Liver (tissue), 8 donors: ENCODE measurements at regions not wholly inside any gene's neighbourhood (a gene's known extent, or its start where the extent isn't known, plus 50 kb on each side); places are given as distances from the start of the nearest gene placed in this dataset.

Experiments
- DNase-seq: peaks from one replicate; pipeline ENCODE4 v3.0.0-alpha.2; 2017; ENCODE audit warnings: low spot score
- H3K27ac ChIP-seq, 2 donors: one replicate each; pipeline ENCODE4 v1.7.0; 2013; ENCODE audit warnings: inconsistent platforms in 2 of 2, low read length in 2 of 2, control low read depth in 1 of 2, low read depth in 1 of 2, mild to moderate bottlenecking in 1 of 2
- H3K27me3 ChIP-seq, 4 donors: one replicate each; pipeline versions ENCODE4 v1.6.1 to v1.7.0; 2013; ENCODE audit warnings: low read length in 3 of 4, inconsistent platforms in 1 of 4, mild to moderate bottlenecking in 1 of 4, moderate library complexity in 1 of 4; ENCODE audit not compliant: control insufficient read depth in 4 of 4, insufficient read depth in 4 of 4
- H3K36me3 ChIP-seq, 4 donors: one replicate each; pipeline versions ENCODE4 v1.6.1 to v1.7.0; 2013; ENCODE audit warnings: low read length in 3 of 4, mild to moderate bottlenecking in 3 of 4, low read depth in 1 of 4, moderate library complexity in 1 of 4; ENCODE audit not compliant: control insufficient read depth in 4 of 4, insufficient read depth in 3 of 4
- H3K4me1 ChIP-seq, 4 donors: one replicate each; pipeline versions ENCODE4 v1.6.1 to v1.7.0; 2013; ENCODE audit warnings: low read length in 3 of 4, mild to moderate bottlenecking in 3 of 4, moderate library complexity in 1 of 4; ENCODE audit not compliant: control insufficient read depth in 4 of 4, insufficient read depth in 4 of 4
- H3K4me3 ChIP-seq, 3 donors: one replicate each; pipeline versions ENCODE4 v1.6.1 to v1.7.0; 2013; ENCODE audit warnings: low read length in 3 of 3, control low read depth in 1 of 3, low read depth in 1 of 3, mild to moderate bottlenecking in 1 of 3
- H3K9ac ChIP-seq, 2 donors: one replicate each; pipeline ENCODE4 v1.7.0; 2013; ENCODE audit warnings: low read length in 2 of 2, mild to moderate bottlenecking in 2 of 2, moderate library complexity in 2 of 2, control low read depth in 1 of 2, low read depth in 1 of 2
- H3K9me3 ChIP-seq, 4 donors: one replicate each; pipeline versions ENCODE4 v1.6.1 to v1.7.0; 2013; ENCODE audit warnings: low read length in 3 of 4; ENCODE audit not compliant: control insufficient read depth in 4 of 4
- FOXA2 ChIP-seq: IDR thresholded peaks from 2 replicates; pipeline ENCODE4 v1.6.1; 2016; ENCODE audit warnings: antibody characterized with exemption
- GABPA ChIP-seq, 2 donors: IDR thresholded peaks in 1 of 2; conservative IDR thresholded peaks in 1 of 2; 2 replicates each; pipeline ENCODE4 v1.6.1; 2016; ENCODE audit warnings: antibody characterized with exemption in 2 of 2, mild to moderate bottlenecking in 1 of 2, moderate library complexity in 1 of 2
- HNF4A ChIP-seq, 2 donors: conservative IDR thresholded peaks; 2 replicates each; pipeline ENCODE4 v1.6.1; 2016; ENCODE audit warnings: antibody characterized with exemption in 2 of 2, mild to moderate bottlenecking in 2 of 2
- HNF4G ChIP-seq: IDR thresholded peaks from 2 replicates; pipeline ENCODE4 v1.6.1; 2016; ENCODE audit warnings: antibody characterized with exemption
- JUND ChIP-seq, 2 donors: IDR thresholded peaks; 2 replicates each; pipeline ENCODE4 v1.6.1; 2016; ENCODE audit warnings: antibody characterized with exemption in 2 of 2
- NR2F2 ChIP-seq: IDR thresholded peaks from 2 replicates; pipeline ENCODE4 v1.6.1; 2016; ENCODE audit warnings: antibody characterized with exemption
- RXRA ChIP-seq, 2 donors: IDR thresholded peaks; 2 replicates each; pipeline ENCODE4 v1.6.1; 2017 to 2018; ENCODE audit warnings: antibody characterized with exemption in 2 of 2, mild to moderate bottlenecking in 1 of 2
- SP1 ChIP-seq: IDR thresholded peaks from 2 replicates; pipeline ENCODE4 v1.6.1; 2018; ENCODE audit warnings: antibody characterized with exemption, mild to moderate bottlenecking
- TAF1 ChIP-seq: conservative IDR thresholded peaks from 2 replicates; pipeline ENCODE4 v1.6.1; 2016; ENCODE audit warnings: antibody characterized with exemption, mild to moderate bottlenecking
- YY1 ChIP-seq: IDR thresholded peaks from 2 replicates; pipeline ENCODE4 v1.6.1; 2016; ENCODE audit warnings: antibody characterized with exemption, mild to moderate bottlenecking
- WGBS: extraction: QIAGEN DNeasy Blood & Tissue Kit; methylation state at CpG from one replicate; pipeline ENCODE4 v1.1.7; 2013; 5-methylcytosine and 5-hydroxymethylcytosine counted together
- TF ChIP-seq, protein P1 (sequence below): fragments of 150-350 bp; IDR thresholded peaks from 2 replicates; pipeline ENCODE4 v1.5.1; 2017; ENCODE audit warnings: improper control_type of control experiment, low read depth, low read length; ENCODE audit not compliant: missing input control
- TF ChIP-seq, protein P2 (sequence below): IDR thresholded peaks from 2 replicates; pipeline ENCODE4 v1.6.1; 2016; ENCODE audit warnings: antibody characterized with exemption
- TF ChIP-seq, protein P3 (sequence below): IDR thresholded peaks from 2 replicates; pipeline ENCODE4 v1.6.1; 2016; ENCODE audit warnings: antibody characterized with exemption, mild to moderate bottlenecking
- TF ChIP-seq, protein P4 (sequence below): IDR thresholded peaks from 2 replicates; pipeline ENCODE4 v1.6.1; 2016; ENCODE audit warnings: antibody characterized with exemption
- donor health status: healthy.
- donor health status: healthy.
- donor health status: healthy.
- donor health status: healthy.
- donor health status: healthy.

DNA sequence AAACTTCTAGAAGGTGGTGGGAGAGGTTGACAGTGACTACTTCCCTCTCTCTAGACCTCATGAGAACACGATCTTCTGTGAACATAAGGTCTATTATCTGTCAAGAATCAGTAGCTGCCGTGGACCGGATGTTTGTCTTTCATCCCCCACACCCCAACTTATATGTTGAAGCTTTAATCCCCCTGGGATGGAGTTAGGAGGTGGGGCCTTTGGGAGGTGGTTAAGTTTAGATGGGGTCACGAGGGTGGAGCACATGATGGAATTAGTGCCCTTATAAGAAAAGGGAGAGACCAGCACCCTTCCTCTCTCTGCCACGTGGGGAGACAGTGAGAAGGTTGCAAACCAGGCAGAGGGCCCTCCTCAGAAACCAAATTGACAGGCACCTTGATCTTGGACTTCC is 409.1 kb downstream of the QKI start:
- peaks cover 0 to 5% (median 4%) of the 10 kb centered on the region in 4 donors for H3K4me1 ChIP-seq
- WGBS = 85% methylated on average over 5 of the region's 5 CpGs
- no peak overlapping the region for H3K27ac ChIP-seq
- TF ChIP-seq JUND (IDR thresholded peaks at IDR 0.05) (no peak), SP1 (no peak), YY1 (no peak), FOXA2 (no peak)
- no peak overlapping the region for H3K9ac ChIP-seq
- no peak overlapping the region for H3K4me3 ChIP-seq
- DNase-seq = no peak
- H3K36me3 ChIP-seq = no peaks in the 10 kb centered on the region
- H3K27me3 ChIP-seq = no peaks in the 10 kb centered on the region
- no peaks in the 10 kb centered on the region for H3K9me3 ChIP-seq

DNA sequence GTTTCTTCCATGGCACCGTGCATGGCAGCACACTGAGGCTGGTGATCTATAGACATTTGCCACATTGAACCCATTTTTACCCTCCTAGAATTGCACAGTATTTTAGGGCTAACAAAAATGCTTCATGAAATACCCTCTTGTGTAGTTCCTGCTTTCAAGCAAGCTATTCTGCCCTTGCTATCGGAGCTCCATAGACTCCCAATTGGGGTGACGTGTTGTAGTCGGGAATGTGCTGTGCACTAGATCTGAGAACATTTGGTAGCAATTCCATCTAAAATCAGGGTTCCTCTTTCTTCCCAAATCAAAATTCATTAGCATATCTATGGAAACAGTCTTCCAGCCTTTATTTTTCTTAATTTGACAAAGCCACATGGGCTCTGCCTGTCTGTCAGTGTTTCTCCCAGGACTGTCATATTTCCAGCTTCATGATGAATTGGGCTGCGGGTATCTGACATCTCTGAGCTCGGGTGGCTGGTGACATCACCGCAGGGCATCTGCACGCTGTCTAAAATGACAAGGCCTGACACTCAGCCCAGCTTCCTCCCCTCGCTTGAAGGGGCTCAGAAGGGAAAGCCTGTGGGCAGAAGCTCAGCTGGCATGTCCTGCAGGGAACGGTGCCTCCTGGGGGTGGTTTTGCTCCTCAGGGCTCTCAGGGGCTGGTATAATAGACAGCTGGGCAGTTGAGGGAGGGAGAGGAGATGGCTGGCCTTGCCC is 406.4 kb downstream of the QKI start:
- Histone ChIP-seq H3K9ac (no peak overlapping the region), H3K36me3 (no peaks in the 10 kb centered on the region), H3K27me3 (no peaks in the 10 kb centered on the region), H3K9me3 (no peaks in the 10 kb centered on the region), H3K4me1 (no peaks in the 10 kb centered on the region), H3K4me3 (no peak overlapping the region), H3K27ac (no peak overlapping the region)
- TF ChIP-seq, protein P1, sequence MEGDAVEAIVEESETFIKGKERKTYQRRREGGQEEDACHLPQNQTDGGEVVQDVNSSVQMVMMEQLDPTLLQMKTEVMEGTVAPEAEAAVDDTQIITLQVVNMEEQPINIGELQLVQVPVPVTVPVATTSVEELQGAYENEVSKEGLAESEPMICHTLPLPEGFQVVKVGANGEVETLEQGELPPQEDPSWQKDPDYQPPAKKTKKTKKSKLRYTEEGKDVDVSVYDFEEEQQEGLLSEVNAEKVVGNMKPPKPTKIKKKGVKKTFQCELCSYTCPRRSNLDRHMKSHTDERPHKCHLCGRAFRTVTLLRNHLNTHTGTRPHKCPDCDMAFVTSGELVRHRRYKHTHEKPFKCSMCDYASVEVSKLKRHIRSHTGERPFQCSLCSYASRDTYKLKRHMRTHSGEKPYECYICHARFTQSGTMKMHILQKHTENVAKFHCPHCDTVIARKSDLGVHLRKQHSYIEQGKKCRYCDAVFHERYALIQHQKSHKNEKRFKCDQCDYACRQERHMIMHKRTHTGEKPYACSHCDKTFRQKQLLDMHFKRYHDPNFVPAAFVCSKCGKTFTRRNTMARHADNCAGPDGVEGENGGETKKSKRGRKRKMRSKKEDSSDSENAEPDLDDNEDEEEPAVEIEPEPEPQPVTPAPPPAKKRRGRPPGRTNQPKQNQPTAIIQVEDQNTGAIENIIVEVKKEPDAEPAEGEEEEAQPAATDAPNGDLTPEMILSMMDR = no peak
- no peak for TF ChIP-seq YY1
- TF ChIP-seq SP1 = no peak
- TF ChIP-seq, protein P2, sequence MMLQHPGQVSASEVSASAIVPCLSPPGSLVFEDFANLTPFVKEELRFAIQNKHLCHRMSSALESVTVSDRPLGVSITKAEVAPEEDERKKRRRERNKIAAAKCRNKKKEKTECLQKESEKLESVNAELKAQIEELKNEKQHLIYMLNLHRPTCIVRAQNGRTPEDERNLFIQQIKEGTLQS = no peak
- no peak for TF ChIP-seq HNF4G
- TF ChIP-seq, protein P3, sequence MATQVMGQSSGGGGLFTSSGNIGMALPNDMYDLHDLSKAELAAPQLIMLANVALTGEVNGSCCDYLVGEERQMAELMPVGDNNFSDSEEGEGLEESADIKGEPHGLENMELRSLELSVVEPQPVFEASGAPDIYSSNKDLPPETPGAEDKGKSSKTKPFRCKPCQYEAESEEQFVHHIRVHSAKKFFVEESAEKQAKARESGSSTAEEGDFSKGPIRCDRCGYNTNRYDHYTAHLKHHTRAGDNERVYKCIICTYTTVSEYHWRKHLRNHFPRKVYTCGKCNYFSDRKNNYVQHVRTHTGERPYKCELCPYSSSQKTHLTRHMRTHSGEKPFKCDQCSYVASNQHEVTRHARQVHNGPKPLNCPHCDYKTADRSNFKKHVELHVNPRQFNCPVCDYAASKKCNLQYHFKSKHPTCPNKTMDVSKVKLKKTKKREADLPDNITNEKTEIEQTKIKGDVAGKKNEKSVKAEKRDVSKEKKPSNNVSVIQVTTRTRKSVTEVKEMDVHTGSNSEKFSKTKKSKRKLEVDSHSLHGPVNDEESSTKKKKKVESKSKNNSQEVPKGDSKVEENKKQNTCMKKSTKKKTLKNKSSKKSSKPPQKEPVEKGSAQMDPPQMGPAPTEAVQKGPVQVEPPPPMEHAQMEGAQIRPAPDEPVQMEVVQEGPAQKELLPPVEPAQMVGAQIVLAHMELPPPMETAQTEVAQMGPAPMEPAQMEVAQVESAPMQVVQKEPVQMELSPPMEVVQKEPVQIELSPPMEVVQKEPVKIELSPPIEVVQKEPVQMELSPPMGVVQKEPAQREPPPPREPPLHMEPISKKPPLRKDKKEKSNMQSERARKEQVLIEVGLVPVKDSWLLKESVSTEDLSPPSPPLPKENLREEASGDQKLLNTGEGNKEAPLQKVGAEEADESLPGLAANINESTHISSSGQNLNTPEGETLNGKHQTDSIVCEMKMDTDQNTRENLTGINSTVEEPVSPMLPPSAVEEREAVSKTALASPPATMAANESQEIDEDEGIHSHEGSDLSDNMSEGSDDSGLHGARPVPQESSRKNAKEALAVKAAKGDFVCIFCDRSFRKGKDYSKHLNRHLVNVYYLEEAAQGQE = no peak
- no peak for TF ChIP-seq RXRA (IDR thresholded peaks at IDR 0.05)
- no peak for TF ChIP-seq TAF1
- TF ChIP-seq HNF4A (conservative IDR thresholded peaks at IDR 0.05) = no peak
- TF ChIP-seq, protein P4, sequence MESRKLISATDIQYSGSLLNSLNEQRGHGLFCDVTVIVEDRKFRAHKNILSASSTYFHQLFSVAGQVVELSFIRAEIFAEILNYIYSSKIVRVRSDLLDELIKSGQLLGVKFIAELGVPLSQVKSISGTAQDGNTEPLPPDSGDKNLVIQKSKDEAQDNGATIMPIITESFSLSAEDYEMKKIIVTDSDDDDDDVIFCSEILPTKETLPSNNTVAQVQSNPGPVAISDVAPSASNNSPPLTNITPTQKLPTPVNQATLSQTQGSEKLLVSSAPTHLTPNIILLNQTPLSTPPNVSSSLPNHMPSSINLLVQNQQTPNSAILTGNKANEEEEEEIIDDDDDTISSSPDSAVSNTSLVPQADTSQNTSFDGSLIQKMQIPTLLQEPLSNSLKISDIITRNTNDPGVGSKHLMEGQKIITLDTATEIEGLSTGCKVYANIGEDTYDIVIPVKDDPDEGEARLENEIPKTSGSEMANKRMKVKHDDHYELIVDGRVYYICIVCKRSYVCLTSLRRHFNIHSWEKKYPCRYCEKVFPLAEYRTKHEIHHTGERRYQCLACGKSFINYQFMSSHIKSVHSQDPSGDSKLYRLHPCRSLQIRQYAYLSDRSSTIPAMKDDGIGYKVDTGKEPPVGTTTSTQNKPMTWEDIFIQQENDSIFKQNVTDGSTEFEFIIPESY = no peak
- no peak for TF ChIP-seq GABPA (IDR thresholded peaks at IDR 0.05 in 1 of 2, conservative IDR thresholded peaks at IDR 0.05 in 1 of 2)
- no peak for TF ChIP-seq NR2F2
- 90% methylated on average over 10 of the region's 10 CpGs for WGBS
- no peak for DNase-seq
